Central memory CD4-positive, alpha-beta T cell (primary cell): ENCODE measurements at regions not wholly inside any gene's neighbourhood (a gene's known extent, or its start where the extent isn't known, plus 50 kb on each side); places are given as distances from the start of the nearest gene placed in this dataset.
"Not testable (repeated sequence)": the region's sequence is repeated elsewhere in the genome, so short reads cannot be mapped to it uniquely, and the experiment has no call there.

Experiments
- DNase-seq: peaks from one replicate; pipeline ENCODE4 v3.0.0; 2022

- DNase-seq: no peak
Measured at GRCh38 chr9:135173066-135173465, 85.6 kb downstream of the OLFM1 start.

DNA sequence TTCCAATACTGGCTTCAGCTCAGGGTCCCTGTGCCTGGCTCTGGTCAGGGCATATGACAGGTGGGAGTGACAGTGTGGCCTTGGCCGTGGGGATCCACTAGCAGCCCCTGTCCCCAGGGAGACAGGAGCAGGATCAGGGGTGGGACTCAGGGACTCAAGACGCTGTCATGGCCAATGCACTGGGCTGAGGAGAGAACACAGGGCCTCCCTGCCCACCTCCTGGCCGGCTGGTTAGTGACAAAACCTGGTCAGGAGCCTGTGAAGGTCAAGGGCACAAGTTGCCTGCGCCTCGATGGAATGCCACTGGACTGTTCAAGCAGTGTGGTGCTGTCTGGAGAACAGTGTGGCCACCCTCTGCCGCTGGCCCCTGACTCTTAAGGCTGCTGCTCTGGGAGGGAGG lies 86.8 kb downstream of the OLFM1 start:
- DNase-seq: no peak

GRCh38 chr9:135174981-135175380 lies 87.5 kb downstream of the OLFM1 start:
- no peak for DNase-seq

- DNase-seq: no peak
Measured at GRCh38 chr9:135176284-135176683, 88.8 kb downstream of the OLFM1 start.

DNA sequence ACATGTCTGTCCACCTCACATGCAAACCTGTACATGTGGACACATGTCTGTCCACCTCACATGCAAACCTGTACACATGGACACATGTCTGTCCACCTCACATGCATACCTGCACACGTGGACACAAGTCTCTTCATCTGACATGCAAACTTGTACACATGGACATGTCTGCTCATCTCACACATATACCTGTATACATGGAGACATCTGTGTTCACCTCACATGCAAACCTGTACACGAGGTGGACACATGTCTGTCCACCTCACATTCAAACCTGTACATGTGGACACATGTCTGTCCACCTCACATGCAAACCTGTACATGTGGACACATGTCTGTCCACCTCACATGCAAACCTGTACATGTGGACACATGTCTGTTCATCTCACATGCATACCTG lies 90.1 kb downstream of the OLFM1 start:
- not testable (repeated sequence) for DNase-seq

- no peak for DNase-seq
Measured at GRCh38 chr9:135178498-135178897, 91.0 kb downstream of the OLFM1 start.

DNA sequence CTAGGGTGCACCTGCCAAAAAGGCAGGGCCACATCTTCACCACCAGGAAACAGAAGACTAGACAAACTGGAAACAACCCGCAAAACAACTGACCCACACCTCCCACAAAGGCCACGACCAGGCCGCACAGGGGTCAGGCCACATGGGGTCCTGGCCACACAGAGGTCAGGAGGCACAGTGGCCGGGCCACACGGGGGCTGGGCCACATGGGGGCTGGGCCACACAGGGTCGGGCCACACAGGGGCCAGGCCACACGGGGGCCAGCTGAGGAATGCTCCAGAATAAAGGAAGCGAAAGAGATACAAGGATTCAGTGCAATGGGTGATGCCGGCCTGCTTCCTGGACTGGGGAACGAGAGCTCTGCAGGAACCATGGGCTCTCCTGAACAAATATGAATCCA lies 91.6 kb downstream of the OLFM1 start:
- no peak for DNase-seq

DNA sequence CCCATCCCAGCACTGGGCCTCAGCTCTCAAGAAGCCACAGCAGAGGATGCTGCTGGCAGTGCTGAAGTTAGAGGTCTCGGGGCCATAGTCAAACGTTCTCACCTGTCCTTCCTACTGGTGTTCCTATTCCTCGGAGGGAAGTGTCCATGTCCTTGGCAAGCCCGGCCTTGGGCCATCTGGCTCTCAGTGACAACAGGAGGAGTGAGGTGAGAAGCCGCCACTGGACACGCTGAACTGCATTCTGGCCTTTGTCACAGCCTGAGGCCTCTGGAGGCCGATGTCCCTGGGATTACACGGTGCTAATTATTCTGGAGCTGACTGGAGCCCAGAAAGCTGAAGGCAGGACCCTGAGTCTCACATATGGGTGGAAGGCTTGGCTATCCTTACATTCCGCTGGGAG lies 92.5 kb downstream of the OLFM1 start:
- DNase-seq: no peak

- DNase-seq: no peak
Measured at GRCh38 chr9:135180586-135180985, 93.1 kb downstream of the OLFM1 start.

DNA sequence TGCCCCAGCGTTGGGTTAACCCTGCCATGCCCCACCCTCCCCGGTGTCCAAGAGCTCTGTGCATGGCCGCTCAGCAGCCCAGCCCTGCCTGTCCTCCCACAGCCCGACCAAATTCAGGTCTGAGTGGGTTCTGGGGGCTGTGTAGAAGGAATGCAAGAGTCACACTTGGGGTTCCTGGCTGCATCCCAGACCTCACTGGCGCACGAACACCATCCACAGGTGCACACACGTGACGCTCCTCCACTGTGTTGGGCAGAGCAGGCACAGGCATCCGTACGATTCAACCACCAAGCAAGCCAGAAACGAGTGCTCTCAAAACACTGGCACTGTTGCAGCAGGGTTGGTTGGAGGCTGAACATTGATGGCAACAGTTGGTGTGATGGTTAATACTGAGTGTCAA lies 93.9 kb downstream of the OLFM1 start:
- no peak for DNase-seq

DNA sequence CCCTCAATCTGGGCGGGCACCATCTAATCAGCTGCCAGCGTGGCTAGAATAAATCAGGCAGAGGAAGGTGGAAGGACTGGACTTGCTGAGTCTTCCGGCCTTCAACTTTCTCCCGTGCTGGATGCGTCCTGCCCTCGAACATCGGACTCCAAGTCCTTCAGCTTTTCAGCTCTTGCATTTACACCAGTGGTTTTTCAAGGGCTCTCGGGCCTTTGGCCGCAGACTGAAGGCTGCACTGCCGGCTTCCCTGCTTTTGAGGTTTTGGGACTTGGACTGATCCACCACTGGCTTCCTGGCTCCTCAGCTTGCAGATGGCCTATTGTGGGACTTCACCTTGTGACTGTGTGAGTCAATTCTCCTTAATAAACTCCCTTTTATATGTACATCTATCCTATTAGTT lies 94.4 kb downstream of the OLFM1 start:
- DNase-seq: not testable (repeated sequence)

GRCh38 chr9:135183069-135183468 lies 95.6 kb downstream of the OLFM1 start:
- DNase-seq: no peak

- DNase-seq: no peak
Measured at GRCh38 chr9:135183528-135184180, 96.2 kb downstream of the OLFM1 start.

GRCh38 chr9:135184181-135185053 lies 96.9 kb downstream of the OLFM1 start:
- no peak for DNase-seq

- no peak for DNase-seq
Measured at GRCh38 chr9:135185060-135185459, 97.6 kb downstream of the OLFM1 start.

DNA sequence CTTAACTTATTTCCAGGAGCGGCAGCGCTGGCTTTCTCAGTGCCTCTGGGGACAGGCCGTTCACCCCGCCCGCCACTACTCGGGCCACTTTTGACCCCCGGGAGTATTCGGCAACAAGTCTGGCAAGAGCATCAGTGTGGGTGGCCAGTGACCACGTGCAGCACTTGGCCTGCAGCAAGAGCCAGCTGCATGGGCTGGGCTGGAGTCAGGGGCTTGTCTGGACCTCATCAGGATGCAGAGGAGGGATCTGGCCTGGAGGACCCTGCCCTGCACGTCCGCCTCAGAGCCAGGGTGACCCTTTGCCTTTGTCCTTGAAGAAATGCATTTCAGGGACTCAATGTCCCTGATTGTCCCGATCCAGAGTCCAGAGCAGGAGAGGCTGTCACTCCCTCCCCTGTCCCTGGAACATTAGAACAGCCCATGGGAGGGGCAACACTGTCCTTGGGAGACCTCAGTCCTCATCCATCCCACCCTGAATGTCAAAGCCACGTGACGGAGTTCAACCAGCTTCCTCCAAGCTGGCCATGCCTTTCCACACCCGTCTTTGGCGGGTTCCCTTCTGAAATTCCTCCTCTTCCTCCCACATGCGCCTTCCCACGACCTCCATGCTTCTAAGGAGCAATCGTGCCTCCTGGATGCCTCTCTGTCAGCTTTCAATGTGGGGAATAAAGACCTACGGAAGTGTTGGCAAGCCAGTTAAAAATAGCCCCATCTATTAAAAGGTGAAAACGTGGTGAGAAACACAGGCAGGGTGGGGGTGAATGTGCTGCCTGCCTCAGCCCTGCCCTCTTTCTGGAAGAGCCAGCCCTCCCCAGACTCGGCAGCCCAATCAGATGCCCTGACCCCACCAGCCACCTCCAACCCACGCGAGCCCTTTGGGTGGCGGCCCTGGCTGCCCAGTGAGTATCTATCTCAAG lies 99.0 kb downstream of the OLFM1 start:
- DNase-seq: no peak

GRCh38 chr9:135187365-135187764 lies 99.9 kb downstream of the OLFM1 start:
- DNase-seq: no peak

GRCh38 chr9:135188681-135189151 lies 101.2 kb downstream of the OLFM1 start:
- no peak for DNase-seq

DNA sequence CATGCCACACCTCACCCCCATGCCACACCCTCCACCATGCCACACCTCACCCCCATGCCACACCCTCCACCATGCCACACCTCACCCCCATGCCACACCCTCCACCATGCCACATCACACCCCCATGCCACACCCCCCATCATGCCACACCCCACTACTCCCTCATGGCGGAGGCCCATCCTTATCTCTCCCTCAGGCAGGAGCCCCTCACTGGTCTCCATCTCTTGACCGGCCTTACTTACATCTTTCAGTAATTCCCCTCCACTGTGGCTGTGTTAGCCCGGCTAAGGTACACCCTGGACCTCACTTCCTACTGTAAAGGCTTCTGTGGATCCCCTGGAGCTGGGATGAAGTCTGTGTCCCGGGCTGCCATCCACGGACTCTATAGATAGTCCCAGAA lies 102.0 kb downstream of the OLFM1 start:
- DNase-seq: no peak

GRCh38 chr9:135190789-135191577 lies 103.5 kb downstream of the OLFM1 start:
- no peak for DNase-seq

GRCh38 chr9:135192686-135193085 lies 105.2 kb downstream of the OLFM1 start:
- DNase-seq: no peak

DNA sequence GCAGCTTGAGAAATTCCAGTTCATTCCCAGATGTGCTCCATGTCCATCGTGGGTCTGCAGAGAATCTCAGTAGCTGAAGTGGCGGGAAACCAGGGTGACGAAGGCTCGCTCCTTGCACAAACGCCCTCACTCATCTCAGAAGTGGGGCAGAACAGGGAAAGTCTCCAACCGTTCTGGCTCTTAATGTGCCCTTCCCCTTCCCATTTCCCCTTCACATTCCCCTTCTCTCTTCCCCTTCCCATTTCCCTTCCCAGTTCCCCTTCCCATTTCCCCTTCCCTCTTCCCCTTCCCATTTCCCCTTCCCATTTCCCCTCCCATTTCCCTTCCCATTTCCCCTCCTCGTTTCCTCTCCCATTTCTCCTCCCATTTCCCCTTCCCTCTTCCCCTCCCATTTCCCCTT lies 108.5 kb downstream of the OLFM1 start:
- DNase-seq: not testable (repeated sequence)
